ENCODE measurements at regions not wholly inside any gene's neighbourhood (a gene's known extent, or its start where the extent isn't known, plus 50 kb on each side); places are given as distances from the start of the nearest gene placed in this dataset.

GRCh38 chr1:73097917-73098316 is 815.6 kb upstream of the NEGR1 start:
- Histone ChIP-seq H3K27me3 (ENCODE audit: control insufficient read depth in 3 of 3, insufficient read depth in 3 of 3, low read depth in 1 of 3, low read length in 3 of 3) (no peaks in the 10 kb centered on the region), H4K91ac (ENCODE audit: low read depth, low read length, poor library complexity) (no peak overlapping the region), H2BK15ac (ENCODE audit: low read length) (no peak overlapping the region), H3K4me3 (ENCODE audit: low read length in 2 of 2) (no peak overlapping the region), H3K14ac (ENCODE audit: low read length) (no peak overlapping the region), H3K18ac (ENCODE audit: low read length) (no peak overlapping the region), H3K23ac (ENCODE audit: low read depth, low read length, poor library complexity) (no peak overlapping the region), H3K4ac (ENCODE audit: low read length) (no peak overlapping the region), H3K79me1 (ENCODE audit: low read depth, low read length) (no peaks in the 10 kb centered on the region), H2AFZ (ENCODE audit: low read length) (no peak overlapping the region), H2AK5ac (ENCODE audit: low read depth, low read length) (no peak overlapping the region), H2BK12ac (ENCODE audit: low read length) (no peak overlapping the region), H4K8ac (ENCODE audit: low read depth, low read length) (no peak overlapping the region), H3K9ac (ENCODE audit: low read depth, low read length, poor library complexity) (no peak overlapping the region), H3K27ac (replicated peaks; ENCODE audit: low read length) (no peak overlapping the region), H3K4me2 (ENCODE audit: insufficient read depth, low read length, poor library complexity, severe bottlenecking) (no peak overlapping the region), H2BK120ac (ENCODE audit: low read depth, low read length) (no peak overlapping the region), H2BK5ac (ENCODE audit: low read length) (no peak overlapping the region), H3K4me1 (ENCODE audit: control insufficient read depth in 2 of 2, insufficient read depth in 1 of 2, low read depth in 1 of 2, low read length in 2 of 2) (no peaks in the 10 kb centered on the region), H3K9me3 (replicated peaks in 1 of 2; ENCODE audit: control insufficient read depth in 2 of 2, insufficient read depth in 1 of 2, low read depth in 1 of 2, low read length in 2 of 2) (peaks cover 0 to 4% of the 10 kb centered on the region in 2 donors), H3K36me3 (replicated peaks in 1 of 2; ENCODE audit: control insufficient read depth in 2 of 2, insufficient read depth in 2 of 2, low read length in 2 of 2) (no peaks in the 10 kb centered on the region)
- no peak for DNase-seq (ENCODE audit: low spot score)

DNA sequence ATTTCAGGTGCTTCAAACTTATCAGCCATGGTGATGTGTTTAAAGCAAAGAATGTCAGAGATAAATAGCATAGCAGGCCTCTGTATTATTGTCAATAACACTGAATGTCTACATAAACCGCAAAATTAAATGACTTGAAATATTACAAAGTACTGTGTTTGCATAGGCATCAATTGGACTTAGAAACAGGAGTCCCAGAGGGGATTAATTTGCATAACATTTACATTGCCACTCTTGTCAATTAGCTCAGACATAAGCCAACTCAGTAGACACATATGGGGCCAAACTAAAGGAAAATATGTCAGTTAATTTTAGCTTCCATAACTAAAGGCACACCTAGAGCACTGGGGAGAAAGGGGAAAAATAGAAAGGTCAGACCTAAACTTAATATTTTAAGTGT is 814.5 kb upstream of the NEGR1 start:
- WGBS, 2 donors (ENCODE audit: extremely low coverage in 2 of 2, insufficient read length in 2 of 2, insufficient replicate concordance in 1 of 2) = no CpG with 5 or more reads among the region's 1 CpG

DNA sequence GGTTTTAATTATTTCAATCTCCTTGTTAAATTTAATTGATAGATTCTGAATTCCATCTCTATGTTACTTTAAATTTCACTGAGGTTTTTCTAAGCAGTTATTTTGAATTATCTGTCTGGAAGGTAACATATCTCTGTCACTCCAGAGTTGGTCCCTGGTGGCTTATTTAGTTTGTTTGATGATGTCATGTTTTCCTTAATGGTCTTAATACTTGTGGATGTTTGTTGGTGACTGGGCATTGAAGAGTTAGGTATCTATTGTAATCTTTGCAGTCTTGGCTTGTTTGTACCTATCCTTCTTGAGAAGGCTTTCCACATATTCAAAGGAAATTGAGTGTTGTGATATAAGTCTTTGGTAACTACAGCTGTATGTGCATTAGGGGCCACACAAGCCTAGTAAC is 810.0 kb upstream of the NEGR1 start:
- DNase-seq (ENCODE audit: low spot score) = no peak
- H3K4me1 ChIP-seq (ENCODE audit: control insufficient read depth in 2 of 2, insufficient read depth in 1 of 2, low read depth in 1 of 2, low read length in 2 of 2) = no peaks in the 10 kb centered on the region
- H3K36me3 ChIP-seq (replicated peaks in 1 of 2; ENCODE audit: control insufficient read depth in 2 of 2, insufficient read depth in 2 of 2, low read length in 2 of 2) = no peaks in the 10 kb centered on the region
- no peak overlapping the region for H2BK15ac ChIP-seq (ENCODE audit: low read length)
- no peak overlapping the region for H3K4me3 ChIP-seq (ENCODE audit: low read length in 2 of 2)
- no peak overlapping the region for H2BK120ac ChIP-seq (ENCODE audit: low read depth, low read length)
- no peak overlapping the region for H3K4ac ChIP-seq (ENCODE audit: low read length)
- H4K91ac ChIP-seq (ENCODE audit: low read depth, low read length, poor library complexity) = no peak overlapping the region
- H2AK5ac ChIP-seq (ENCODE audit: low read depth, low read length) = no peak overlapping the region
- no peak overlapping the region for H3K9ac ChIP-seq (ENCODE audit: low read depth, low read length, poor library complexity)
- no peak overlapping the region for H4K8ac ChIP-seq (ENCODE audit: low read depth, low read length)
- H2BK12ac ChIP-seq (ENCODE audit: low read length) = no peak overlapping the region
- no peak overlapping the region for H3K23ac ChIP-seq (ENCODE audit: low read depth, low read length, poor library complexity)
- no peak overlapping the region for H2BK5ac ChIP-seq (ENCODE audit: low read length)
- H3K14ac ChIP-seq (ENCODE audit: low read length) = no peak overlapping the region
- peaks cover 0 to 5% of the 10 kb centered on the region in 2 donors for H3K9me3 ChIP-seq (replicated peaks in 1 of 2; ENCODE audit: control insufficient read depth in 2 of 2, insufficient read depth in 1 of 2, low read depth in 1 of 2, low read length in 2 of 2)
- H2AFZ ChIP-seq (ENCODE audit: low read length) = no peak overlapping the region
- no peak overlapping the region for H3K4me2 ChIP-seq (ENCODE audit: insufficient read depth, low read length, poor library complexity, severe bottlenecking)
- H3K27me3 ChIP-seq (ENCODE audit: control insufficient read depth in 3 of 3, insufficient read depth in 3 of 3, low read depth in 1 of 3, low read length in 3 of 3) = no peaks in the 10 kb centered on the region
- H3K18ac ChIP-seq (ENCODE audit: low read length) = no peak overlapping the region
- H3K27ac ChIP-seq (replicated peaks; ENCODE audit: low read length) = no peak overlapping the region
- no peaks in the 10 kb centered on the region for H3K79me1 ChIP-seq (ENCODE audit: low read depth, low read length)

More for the DNA sequence above, 814.5 kb upstream of the NEGR1 start:
- Histone ChIP-seq H3K4me2 (ENCODE audit: insufficient read depth, low read length, poor library complexity, severe bottlenecking) (no peak overlapping the region), H2BK15ac (ENCODE audit: low read length) (no peak overlapping the region), H3K27me3 (ENCODE audit: control insufficient read depth in 3 of 3, insufficient read depth in 3 of 3, low read depth in 1 of 3, low read length in 3 of 3) (no peaks in the 10 kb centered on the region), H3K23ac (ENCODE audit: low read depth, low read length, poor library complexity) (no peak overlapping the region), H3K27ac (replicated peaks; ENCODE audit: low read length) (no peak overlapping the region), H4K8ac (ENCODE audit: low read depth, low read length) (no peak overlapping the region), H4K91ac (ENCODE audit: low read depth, low read length, poor library complexity) (no peak overlapping the region), H2AK5ac (ENCODE audit: low read depth, low read length) (no peak overlapping the region), H3K4me3 (ENCODE audit: low read length in 2 of 2) (no peak overlapping the region), H3K18ac (ENCODE audit: low read length) (no peak overlapping the region), H3K14ac (ENCODE audit: low read length) (no peak overlapping the region), H2BK120ac (ENCODE audit: low read depth, low read length) (no peak overlapping the region), H3K9me3 (replicated peaks in 1 of 2; ENCODE audit: control insufficient read depth in 2 of 2, insufficient read depth in 1 of 2, low read depth in 1 of 2, low read length in 2 of 2) (peaks cover 0 to 10% of the 10 kb centered on the region in 2 donors), H3K79me1 (ENCODE audit: low read depth, low read length) (no peaks in the 10 kb centered on the region), H2AFZ (ENCODE audit: low read length) (no peak overlapping the region), H2BK12ac (ENCODE audit: low read length) (no peak overlapping the region), H3K4ac (ENCODE audit: low read length) (no peak overlapping the region), H3K4me1 (ENCODE audit: control insufficient read depth in 2 of 2, insufficient read depth in 1 of 2, low read depth in 1 of 2, low read length in 2 of 2) (no peaks in the 10 kb centered on the region), H3K9ac (ENCODE audit: low read depth, low read length, poor library complexity) (no peak overlapping the region), H2BK5ac (ENCODE audit: low read length) (no peak overlapping the region), H3K36me3 (replicated peaks in 1 of 2; ENCODE audit: control insufficient read depth in 2 of 2, insufficient read depth in 2 of 2, low read length in 2 of 2) (no peaks in the 10 kb centered on the region)
- DNase-seq (ENCODE audit: low spot score) = no peak

- Histone ChIP-seq H2AFZ (ENCODE audit: low read length) (peak overlapping the region; percentile 83), H2BK12ac (ENCODE audit: low read length) (no peak overlapping the region), H3K18ac (ENCODE audit: low read length) (no peak overlapping the region), H3K27ac (replicated peaks; ENCODE audit: low read length) (peak overlapping the region; percentile 7), H2BK5ac (ENCODE audit: low read length) (no peak overlapping the region), H3K14ac (ENCODE audit: low read length) (no peak overlapping the region), H4K91ac (ENCODE audit: low read depth, low read length, poor library complexity) (no peak overlapping the region), H2BK120ac (ENCODE audit: low read depth, low read length) (no peak overlapping the region), H3K4ac (ENCODE audit: low read length) (no peak overlapping the region), H3K4me2 (ENCODE audit: insufficient read depth, low read length, poor library complexity, severe bottlenecking) (no peak overlapping the region), H3K79me1 (ENCODE audit: low read depth, low read length) (no peaks in the 10 kb centered on the region), H3K9me3 (replicated peaks in 1 of 2; ENCODE audit: control insufficient read depth in 2 of 2, insufficient read depth in 1 of 2, low read depth in 1 of 2, low read length in 2 of 2) (peaks cover 5 to 10% of the 10 kb centered on the region in 2 donors), H3K23ac (ENCODE audit: low read depth, low read length, poor library complexity) (no peak overlapping the region), H3K27me3 (ENCODE audit: control insufficient read depth in 3 of 3, insufficient read depth in 3 of 3, low read depth in 1 of 3, low read length in 3 of 3) (no peaks in the 10 kb centered on the region), H3K4me1 (ENCODE audit: control insufficient read depth in 2 of 2, insufficient read depth in 1 of 2, low read depth in 1 of 2, low read length in 2 of 2) (peaks cover 2 to 24% of the 10 kb centered on the region in 2 donors), H3K9ac (ENCODE audit: low read depth, low read length, poor library complexity) (no peak overlapping the region), H4K8ac (ENCODE audit: low read depth, low read length) (no peak overlapping the region), H2AK5ac (ENCODE audit: low read depth, low read length) (no peak overlapping the region), H3K4me3 (ENCODE audit: low read length in 2 of 2) (no peak overlapping the region), H2BK15ac (ENCODE audit: low read length) (no peak overlapping the region), H3K36me3 (replicated peaks in 1 of 2; ENCODE audit: control insufficient read depth in 2 of 2, insufficient read depth in 2 of 2, low read length in 2 of 2) (no peaks in the 10 kb centered on the region)
- WGBS, 2 donors (ENCODE audit: extremely low coverage in 2 of 2, insufficient read length in 2 of 2, insufficient replicate concordance in 1 of 2) = no CpG with 5 or more reads among the region's 3 CpGs
- no peak for DNase-seq (ENCODE audit: low spot score)
These were observed 784.5 kb upstream of the NEGR1 start for GRCh38 chr1:73066866-73067265.
